HG03175 (cell line): ENCODE measurements at regions not wholly inside any gene's neighbourhood (a gene's known extent, or its start where the extent isn't known, plus 50 kb on each side); places are given as distances from the start of the nearest gene placed in this dataset.
"Not testable (repeated sequence)": the region's sequence is repeated elsewhere in the genome, so short reads cannot be mapped to it uniquely, and the experiment has no call there.

Experiments used
- ATAC-seq: cut with Tn5 transposase; IDR thresholded peaks from one replicate; pipeline ENCODE4 v1.9.1; 2021; ENCODE audit warnings: mild to moderate bottlenecking, moderate library complexity; ENCODE audit not compliant: unreplicated experiment

GRCh38 chr1:9441451-9442133 lies 97.7 kb upstream of the SLC25A33 start:
- no peak for ATAC-seq

- ATAC-seq, result no peak
Measured at GRCh38 chr1:9442278-9442846, 96.9 kb upstream of the SLC25A33 start.

- ATAC-seq, result no peak
Measured at GRCh38 chr1:9442986-9443385, 96.3 kb upstream of the SLC25A33 start.

- ATAC-seq, result no peak
Measured at GRCh38 chr1:9443913-9444445, 95.3 kb upstream of the SLC25A33 start.

GRCh38 chr1:9444532-9444931 lies 94.7 kb upstream of the SLC25A33 start:
- no peak for ATAC-seq

GRCh38 chr1:9445081-9445480 lies 94.2 kb upstream of the SLC25A33 start:
- not testable (repeated sequence) for ATAC-seq

- ATAC-seq, result no peak
Measured at GRCh38 chr1:9447215-9447960, 91.9 kb upstream of the SLC25A33 start.

GRCh38 chr1:9448132-9449109 lies 90.8 kb upstream of the SLC25A33 start:
- ATAC-seq, result no peak

GRCh38 chr1:9449110-9449627 lies 90.1 kb upstream of the SLC25A33 start:
- no peak for ATAC-seq

GRCh38 chr1:9449976-9450696 lies 89.1 kb upstream of the SLC25A33 start:
- ATAC-seq, result no peak

GRCh38 chr1:9451081-9451480 lies 88.2 kb upstream of the SLC25A33 start:
- no peak for ATAC-seq

GRCh38 chr1:9452516-9453140 lies 86.6 kb upstream of the SLC25A33 start:
- no peak for ATAC-seq

GRCh38 chr1:9453375-9453774 lies 85.9 kb upstream of the SLC25A33 start:
- ATAC-seq, result no peak

- ATAC-seq, result no peak
Measured at GRCh38 chr1:9453779-9454418, 85.4 kb upstream of the SLC25A33 start.

- no peak for ATAC-seq
Measured at GRCh38 chr1:9454494-9455066, 84.7 kb upstream of the SLC25A33 start.

GRCh38 chr1:9455487-9456234 lies 83.6 kb upstream of the SLC25A33 start:
- no peak for ATAC-seq

GRCh38 chr1:9456833-9457232 lies 82.4 kb upstream of the SLC25A33 start:
- ATAC-seq, result no peak
